NB4 (cell line): ENCODE measurements at regions not wholly inside any gene's neighbourhood (a gene's known extent, or its start where the extent isn't known, plus 50 kb on each side); places are given as distances from the start of the nearest gene placed in this dataset.

Experiments
- DNase-seq: peaks from one replicate; pipeline ENCODE4 v3.0.0; 2010; ENCODE audit warnings: low read depth
- H3K4me3 ChIP-seq: one replicate; pipeline ENCODE4 v1.5.1; 2011; ENCODE audit warnings: mild to moderate bottlenecking, low read depth, low read length, moderate library complexity
- MYC ChIP-seq: IDR thresholded peaks from 2 replicates; pipeline ENCODE4 v1.6.1; 2011; ENCODE audit warnings: low read depth, low read length
- POLR2A ChIP-seq: IDR thresholded peaks from 2 replicates; pipeline ENCODE4 v1.6.1; 2011; ENCODE audit warnings: mild to moderate bottlenecking; ENCODE audit not compliant: insufficient read length; ENCODE audit errors: extremely low read depth
- TF ChIP-seq, protein P1 (sequence below): IDR thresholded peaks from one replicate; pipeline ENCODE4 v1.5.1; 2012; ENCODE audit warnings: low read depth, low read length
- TF ChIP-seq, protein P2 (sequence below): IDR thresholded peaks from 2 replicates; pipeline ENCODE4 v1.6.1; 2011; ENCODE audit warnings: low read depth, low read length

DNA sequence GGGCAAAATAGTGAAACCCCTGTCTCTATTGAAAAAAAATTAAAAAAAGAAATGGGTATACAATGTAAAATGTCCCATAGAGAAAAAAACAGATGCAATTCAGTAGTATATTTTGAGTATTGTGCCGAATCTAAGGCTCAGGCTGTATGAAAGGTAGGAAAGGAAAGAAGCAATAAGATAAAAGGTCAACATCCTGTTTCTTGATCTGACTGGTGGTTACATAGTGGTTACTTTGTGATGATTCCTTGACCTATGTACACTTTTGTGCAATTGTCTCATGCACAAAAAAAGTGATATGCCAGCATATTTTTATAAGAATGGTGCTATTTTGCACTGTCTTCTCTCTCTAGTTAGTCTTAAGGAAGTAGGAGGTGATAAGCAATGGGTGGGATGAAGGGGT is 1333.7 kb upstream of the TMEFF2 start:
- DNase-seq, result no peak
- TF ChIP-seq, protein P1, sequence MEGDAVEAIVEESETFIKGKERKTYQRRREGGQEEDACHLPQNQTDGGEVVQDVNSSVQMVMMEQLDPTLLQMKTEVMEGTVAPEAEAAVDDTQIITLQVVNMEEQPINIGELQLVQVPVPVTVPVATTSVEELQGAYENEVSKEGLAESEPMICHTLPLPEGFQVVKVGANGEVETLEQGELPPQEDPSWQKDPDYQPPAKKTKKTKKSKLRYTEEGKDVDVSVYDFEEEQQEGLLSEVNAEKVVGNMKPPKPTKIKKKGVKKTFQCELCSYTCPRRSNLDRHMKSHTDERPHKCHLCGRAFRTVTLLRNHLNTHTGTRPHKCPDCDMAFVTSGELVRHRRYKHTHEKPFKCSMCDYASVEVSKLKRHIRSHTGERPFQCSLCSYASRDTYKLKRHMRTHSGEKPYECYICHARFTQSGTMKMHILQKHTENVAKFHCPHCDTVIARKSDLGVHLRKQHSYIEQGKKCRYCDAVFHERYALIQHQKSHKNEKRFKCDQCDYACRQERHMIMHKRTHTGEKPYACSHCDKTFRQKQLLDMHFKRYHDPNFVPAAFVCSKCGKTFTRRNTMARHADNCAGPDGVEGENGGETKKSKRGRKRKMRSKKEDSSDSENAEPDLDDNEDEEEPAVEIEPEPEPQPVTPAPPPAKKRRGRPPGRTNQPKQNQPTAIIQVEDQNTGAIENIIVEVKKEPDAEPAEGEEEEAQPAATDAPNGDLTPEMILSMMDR, result no peak
- TF ChIP-seq, protein P2, sequence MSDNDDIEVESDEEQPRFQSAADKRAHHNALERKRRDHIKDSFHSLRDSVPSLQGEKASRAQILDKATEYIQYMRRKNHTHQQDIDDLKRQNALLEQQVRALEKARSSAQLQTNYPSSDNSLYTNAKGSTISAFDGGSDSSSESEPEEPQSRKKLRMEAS, result no peak
- TF ChIP-seq POLR2A (no peak), MYC (no peak)
- H3K4me3 ChIP-seq, result no peak overlapping the region

DNA sequence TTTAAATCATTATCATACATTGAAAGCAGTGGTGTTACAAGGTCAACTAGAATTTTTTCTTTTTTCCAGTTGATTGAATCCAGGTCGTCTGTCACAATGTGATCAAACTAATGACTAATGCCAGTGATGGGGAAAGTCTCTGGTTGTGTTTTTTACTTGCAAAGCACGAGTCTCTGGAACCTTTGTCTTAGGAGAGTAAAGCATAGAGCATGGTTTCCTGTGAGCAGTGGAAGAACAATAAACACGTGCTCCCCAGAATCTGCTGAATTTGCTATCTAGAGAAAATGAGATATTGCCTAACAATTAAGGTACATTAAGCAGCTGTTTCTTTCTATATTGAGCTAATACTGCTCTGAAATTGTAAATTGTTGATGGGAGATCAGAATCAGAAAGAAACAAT is 1332.4 kb upstream of the TMEFF2 start:
- TF ChIP-seq, protein P2, result no peak
- no peak for TF ChIP-seq MYC
- TF ChIP-seq, protein P1, result no peak
- no peak for TF ChIP-seq POLR2A
- no peak for DNase-seq
- no peak overlapping the region for H3K4me3 ChIP-seq

DNA sequence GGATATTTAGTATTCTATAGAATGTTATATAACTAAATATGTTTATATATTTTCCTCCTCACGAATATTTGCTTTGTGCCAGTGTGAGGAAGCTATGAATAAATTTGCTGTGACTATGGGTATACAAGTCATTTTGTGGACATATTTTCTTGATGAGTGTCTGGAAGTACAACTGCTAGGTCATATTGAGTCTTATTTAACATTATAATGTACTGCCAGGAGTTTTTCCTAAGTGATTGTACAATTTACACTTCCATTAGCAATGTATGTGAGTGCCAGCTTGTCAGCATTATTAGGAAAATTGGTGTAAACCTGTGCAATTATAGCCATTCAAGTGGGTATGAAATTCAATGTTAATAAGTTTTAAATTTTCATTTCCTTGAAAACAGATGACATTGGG is 1328.9 kb upstream of the TMEFF2 start:
- no peak for DNase-seq
- TF ChIP-seq POLR2A, result no peak
- TF ChIP-seq MYC, result no peak
- TF ChIP-seq, protein P1, result no peak
- TF ChIP-seq, protein P2, result no peak

DNA sequence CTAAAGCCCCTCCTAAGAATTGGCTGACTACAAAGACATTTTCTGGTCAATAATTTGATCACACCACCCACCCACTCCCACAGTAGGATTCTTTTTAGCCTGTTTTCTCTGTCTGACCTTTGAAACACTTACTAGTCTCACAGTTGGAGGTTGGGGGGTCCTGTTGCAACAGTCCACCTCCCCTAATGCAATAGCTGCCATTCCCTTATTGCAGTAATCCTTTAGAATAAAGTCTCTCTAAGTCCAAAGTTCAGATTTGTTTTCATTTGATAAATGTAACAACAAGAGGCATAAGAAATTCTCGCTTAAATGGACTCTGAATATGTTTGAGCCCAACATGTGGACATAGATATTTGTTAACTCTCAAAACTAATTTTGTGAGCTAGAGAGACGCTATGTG is 1326.8 kb upstream of the TMEFF2 start:
- TF ChIP-seq, protein P1, result no peak
- TF ChIP-seq MYC (no peak), POLR2A (no peak)
- TF ChIP-seq, protein P2, result no peak
- H3K4me3 ChIP-seq, result no peak overlapping the region
- DNase-seq, result no peak

More for the DNA sequence above, 1328.9 kb upstream of the TMEFF2 start:
- no peak overlapping the region for H3K4me3 ChIP-seq

DNA sequence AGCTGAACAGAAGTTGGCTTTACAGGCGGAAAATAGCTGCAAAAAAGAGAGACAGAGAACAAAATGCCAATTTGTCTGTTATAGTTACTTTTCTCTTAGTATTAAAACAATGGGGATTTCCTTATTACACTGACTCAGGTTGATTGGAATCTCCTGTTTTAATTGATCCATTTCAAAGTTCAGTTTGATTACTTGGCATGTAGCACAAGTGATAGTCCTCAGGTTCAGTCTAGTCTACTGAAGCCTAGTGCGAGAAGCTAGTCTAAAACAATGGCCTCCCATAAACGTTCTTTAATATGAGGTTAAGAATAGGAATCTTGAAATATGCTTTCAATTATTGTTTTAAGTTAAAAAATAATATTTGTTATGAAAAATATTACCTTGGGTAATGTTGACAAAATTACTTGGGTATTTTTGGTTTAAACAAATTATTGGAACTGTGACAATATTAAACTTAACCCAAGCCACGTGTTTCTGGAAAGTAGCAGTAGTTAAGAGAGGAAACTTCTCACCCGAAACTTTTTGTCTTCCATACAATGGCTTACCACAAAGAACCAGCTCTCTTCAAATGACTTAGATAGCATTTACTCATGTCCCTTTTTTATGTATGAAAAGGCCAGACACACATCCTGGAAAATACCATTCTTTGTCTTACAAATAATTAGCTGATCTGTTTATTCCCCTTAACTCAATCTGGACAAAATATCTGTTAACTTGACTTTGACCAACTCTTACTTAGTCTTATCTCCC is 1326.2 kb upstream of the TMEFF2 start:
- no peak for TF ChIP-seq MYC
- no peak for TF ChIP-seq POLR2A
- TF ChIP-seq, protein P1, result no peak
- TF ChIP-seq, protein P2, result no peak
- DNase-seq, result no peak
- H3K4me3 ChIP-seq, result no peak overlapping the region
